CD4-positive, alpha-beta T cell treated with Interleukin-4 for 4 hours (primary cell): ENCODE measurements at regions not wholly inside any gene's neighbourhood (a gene's known extent, or its start where the extent isn't known, plus 50 kb on each side); places are given as distances from the start of the nearest gene placed in this dataset.
"Not testable (repeated sequence)": the region's sequence is repeated elsewhere in the genome, so short reads cannot be mapped to it uniquely, and the experiment has no call there.

ENCODE experiments used
- DNase-seq: peaks from one replicate; pipeline ENCODE4 v3.0.0-alpha.2; 2020

GRCh38 chr21:20207335-20207734 lies 790.9 kb upstream of the NCAM2 start:
- DNase-seq, result no peak

GRCh38 chr21:20215959-20216358 lies 782.2 kb upstream of the NCAM2 start:
- DNase-seq, result no peak

GRCh38 chr21:20220586-20220985 lies 777.6 kb upstream of the NCAM2 start:
- no peak for DNase-seq

GRCh38 chr21:20221981-20222380 lies 776.2 kb upstream of the NCAM2 start:
- not testable (repeated sequence) for DNase-seq

GRCh38 chr21:20236649-20237048 lies 761.6 kb upstream of the NCAM2 start:
- DNase-seq, result not testable (repeated sequence)

GRCh38 chr21:20249401-20249800 lies 748.8 kb upstream of the NCAM2 start:
- no peak for DNase-seq

- DNase-seq, result no peak
These were observed 747.9 kb upstream of the NCAM2 start for GRCh38 chr21:20250337-20250736.

GRCh38 chr21:20253261-20253660 lies 744.9 kb upstream of the NCAM2 start:
- no peak for DNase-seq

- DNase-seq, result no peak
These were observed 743.2 kb upstream of the NCAM2 start for GRCh38 chr21:20254964-20255363.

GRCh38 chr21:20257052-20257740 lies 741.0 kb upstream of the NCAM2 start:
- DNase-seq, result no peak

- DNase-seq, result no peak
These were observed 739.7 kb upstream of the NCAM2 start for GRCh38 chr21:20258542-20258941.

GRCh38 chr21:20259031-20259867 lies 739.0 kb upstream of the NCAM2 start:
- no peak for DNase-seq

- no peak for DNase-seq
These were observed 738.1 kb upstream of the NCAM2 start for GRCh38 chr21:20260124-20260523.

GRCh38 chr21:20261364-20261763 lies 736.8 kb upstream of the NCAM2 start:
- DNase-seq, result no peak

- no peak for DNase-seq
These were observed 732.3 kb upstream of the NCAM2 start for GRCh38 chr21:20265707-20266440.

GRCh38 chr21:20266441-20266710 lies 731.8 kb upstream of the NCAM2 start:
- no peak for DNase-seq

GRCh38 chr21:20270365-20271055 lies 727.7 kb upstream of the NCAM2 start:
- DNase-seq, result no peak

- no peak for DNase-seq
These were observed 725.3 kb upstream of the NCAM2 start for GRCh38 chr21:20272791-20273362.

- no peak for DNase-seq
These were observed 721.8 kb upstream of the NCAM2 start for GRCh38 chr21:20276377-20276776.

GRCh38 chr21:20276954-20277353 lies 721.3 kb upstream of the NCAM2 start:
- DNase-seq, result no peak

GRCh38 chr21:20283836-20284235 lies 714.4 kb upstream of the NCAM2 start:
- no peak for DNase-seq

GRCh38 chr21:20292280-20292679 lies 705.9 kb upstream of the NCAM2 start:
- no peak for DNase-seq

- DNase-seq, result not testable (repeated sequence)
These were observed 705.4 kb upstream of the NCAM2 start for GRCh38 chr21:20292854-20293253.
